ENCODE measurements at regions not wholly inside any gene's neighbourhood (a gene's known extent, or its start where the extent isn't known, plus 50 kb on each side); places are given as distances from the start of the nearest gene placed in this dataset.

- no peak for FAIRE-seq
- POLR2A ChIA-PET: no interaction called here
Observed at GRCh38 chr1:106194206-106194605, 862.3 kb upstream of the PRMT6 start.

More at GRCh38 chr1:106194206-106194605, 862.3 kb upstream of the PRMT6 start:
- H4K20me1 ChIP-seq (ENCODE audit: insufficient read depth, low read length): no peaks in the 10 kb centered on the region
- CTCF ChIA-PET (ENCODE audit: low intra/inter-chr PET ratio, low total read pairs): no interaction called here
- H3K4me1 ChIP-seq (ENCODE audit: insufficient read depth, low read length): no peaks in the 10 kb centered on the region
- no TSS peak for BruUV-seq (replicated peaks)
- no peaks in the 10 kb centered on the region for H3K79me2 ChIP-seq (ENCODE audit: insufficient read depth, low read length)
- no peak overlapping the region for H3K4me2 ChIP-seq (ENCODE audit: low read depth, low read length)
- TF ChIP-seq DNMT1 (CRISPR knock-in tag; IDR thresholded peaks at IDR 0.05) (no peak), CEBPZ (IDR thresholded peaks at IDR 0.05; ENCODE audit: low read length) (no peak), SMARCC2 (IDR thresholded peaks at IDR 0.05) (no peak), SNRNP70 (IDR thresholded peaks at IDR 0.05; ENCODE audit: low read depth, low read length) (no peak), GZF1 (CRISPR knock-in tag; IDR thresholded peaks at IDR 0.05) (no peak), ZKSCAN8 (CRISPR knock-in tag; IDR thresholded peaks at IDR 0.05; ENCODE audit: borderline replicate concordance) (no peak), ZBTB25 (CRISPR knock-in tag; IDR thresholded peaks at IDR 0.05) (no peak), BCLAF1 (IDR thresholded peaks at IDR 0.05) (no peak), ZNF24 (IDR thresholded peaks at IDR 0.05) (no peak), ZNF44 (CRISPR knock-in tag; IDR thresholded peaks at IDR 0.05) (no peak), ZNF672 (CRISPR knock-in tag; IDR thresholded peaks at IDR 0.05) (no peak), ZNF256 (CRISPR knock-in tag; conservative IDR thresholded peaks at IDR 0.05) (no peak), ZNF660 (CRISPR knock-in tag; IDR thresholded peaks at IDR 0.05; ENCODE audit: borderline replicate concordance, low read depth) (no peak), ZNF782 (CRISPR knock-in tag; IDR thresholded peaks at IDR 0.05; ENCODE audit: borderline replicate concordance) (no peak), PBX2 (CRISPR knock-in tag; IDR thresholded peaks at IDR 0.05) (no peak)
- H3K27me3 ChIP-seq (ENCODE audit: control insufficient read depth in 1 of 2, insufficient read depth in 2 of 2, low read length in 2 of 2): no peaks in the 10 kb centered on the region
- no peaks in the 10 kb centered on the region for H3K36me3 ChIP-seq (replicated peaks in 1 of 2; ENCODE audit: control insufficient read depth in 1 of 2, insufficient read depth in 2 of 2, low read length in 2 of 2)
- no peak overlapping the region for H3K4me3 ChIP-seq (replicated peaks in 1 of 3; ENCODE audit: insufficient read depth in 1 of 3, low read depth in 2 of 3, low read length in 3 of 3)
- ATAC-seq (no peak), DNase-seq (ENCODE audit: low spot score) (no peak)
- intact Hi-C loops (cut with micrococcal nuclease; ENCODE audit: unreplicated experiment): no loop called here
- H2AFZ ChIP-seq (ENCODE audit: low read length): no peak overlapping the region
- peaks cover 89% of the 10 kb centered on the region for H3K9me3 ChIP-seq (ENCODE audit: low read length)
- no peak overlapping the region for H3K27ac ChIP-seq (ENCODE audit: extremely low read length, insufficient read depth, low read length)
- in situ Hi-C loops (cut with HindIII; ENCODE audit: extremely low pct_ligation_motif_present, low pct_unique_long_range_greater_than_20kb): no loop called here
- no peak overlapping the region for H3K9ac ChIP-seq (ENCODE audit: insufficient read depth, low read depth, low read length)
